A549 (cell line): ENCODE measurements at regions not wholly inside any gene's neighbourhood (a gene's known extent, or its start where the extent isn't known, plus 50 kb on each side); places are given as distances from the start of the nearest gene placed in this dataset.

ENCODE experiments used
- ATAC-seq, 2 experiments: fragments of 200-7000 bp in 1 of 2; fragments of >200 bp in 1 of 2; cut with Nextera tagmentation in 1 of 2; cut with Tn5 transposase in 1 of 2; 3 replicates each; pipeline versions ENCODE4 v1.8.0 to v1.9.1; 2018 to 2020; ENCODE audit warnings: mild to moderate bottlenecking in 1 of 2, moderate library complexity in 1 of 2
- CTCF ChIA-PET: fragments of 300-600 bp; sonication (Branson Sonifier 250); formaldehyde crosslinking; extraction: SDS; loops from one replicate; lab custom pipeline; 2021; ENCODE audit warnings: antibody characterized with exemption, inconsistent platforms; lab: Yijun Ruan, JAX
- POLR2A ChIA-PET: fragments of 350-600 bp; formaldehyde crosslinking; extraction: SDS; loops from one replicate; lab custom pipeline; 2021; ENCODE audit warnings: antibody characterized with exemption, inconsistent platforms; lab: Yijun Ruan, JAX
- DNase-seq, 2 experiments: peaks; one replicate each; pipeline versions ENCODE4 v3.0.0 to v3.0.0-alpha.2; 2011 to 2016; ENCODE audit warnings: low read depth in 1 of 2, low spot score in 1 of 2
- FAIRE-seq: peaks from 2 replicates; lab custom pipeline; 2011; peaks lifted over from hg19 to GRCh38; lab: Jason Lieb, UNC
- H3K27ac ChIP-seq, 2 experiments: fragments of >200 bp; sonication (Bioruptor Twin); formaldehyde crosslinking; 3 replicates each; pipeline ENCODE4 v1.5.1; 2016 to 2017
- H3K4me1 ChIP-seq: fragments of >200 bp; sonication (Bioruptor Twin); formaldehyde crosslinking; 3 replicates; pipeline ENCODE4 v1.6.1; 2016
- H3K4me2 ChIP-seq: fragments of >200 bp; sonication (Bioruptor Twin); formaldehyde crosslinking; 3 replicates; pipeline ENCODE4 v1.6.1; 2016
- H3K4me3 ChIP-seq: fragments of >200 bp; sonication (Bioruptor Twin); formaldehyde crosslinking; 3 replicates; pipeline ENCODE4 v1.5.1; 2016
- H3K9me3 ChIP-seq: fragments of >200 bp; sonication (Bioruptor Twin); formaldehyde crosslinking; 3 replicates; pipeline ENCODE4 v1.6.1; 2016
- CBX2 ChIP-seq: fragments of 200-600 bp; sonication (generic); IDR thresholded peaks from 2 replicates; pipeline ENCODE4 v1.6.1; 2016; ENCODE audit warnings: low read depth, mild to moderate bottlenecking, borderline replicate concordance
- CEBPB ChIP-seq, 2 experiments: fragments of >200 bp in 1 of 2; sonication (Bioruptor Twin) in 1 of 2; formaldehyde crosslinking in 1 of 2; IDR thresholded peaks; 2 replicates each; pipeline ENCODE4 v1.6.1; 2012 to 2016
- CHD2 ChIP-seq: fragments of 150-350 bp; IDR thresholded peaks from 2 replicates; pipeline ENCODE4 v1.6.1; 2014; ENCODE audit warnings: low read length; ENCODE audit not compliant: partially characterized antibody
- CHD4 ChIP-seq: fragments of 200-600 bp; sonication (generic); IDR thresholded peaks from 2 replicates; pipeline ENCODE4 v1.6.1; 2016; ENCODE audit warnings: antibody characterized with exemption, mild to moderate bottlenecking, borderline replicate concordance
- CTCF ChIP-seq: fragments of >200 bp; sonication (Bioruptor Twin); formaldehyde crosslinking; IDR thresholded peaks from 3 replicates; pipeline ENCODE4 v1.5.1; 2016
- EHMT2 ChIP-seq: fragments of 200-600 bp; sonication (generic); IDR thresholded peaks from 2 replicates; pipeline ENCODE4 v1.6.1; 2016; ENCODE audit warnings: antibody characterized with exemption, low read depth, mild to moderate bottlenecking, moderate library complexity
- ELK1 ChIP-seq: fragments of 150-350 bp; IDR thresholded peaks from 2 replicates; pipeline ENCODE4 v1.6.1; 2014; ENCODE audit warnings: low read depth, mild to moderate bottlenecking, low read length
- EP300 ChIP-seq, 2 experiments: fragments of >200 bp; sonication (Bioruptor Twin); formaldehyde crosslinking; IDR thresholded peaks; 2 replicates in 1 of 2; 3 replicates in 1 of 2; pipeline ENCODE4 v1.6.1; 2016 to 2017
- FOSL2 ChIP-seq, 2 experiments: fragments of 450-650 bp in 1 of 2; fragments of >200 bp in 1 of 2; sonication (Bioruptor Twin) in 1 of 2; formaldehyde crosslinking; IDR thresholded peaks; 2 replicates each; pipeline versions ENCODE4 v1.5.0 to v1.6.1; 2016 to 2020; ENCODE audit warnings: mild to moderate bottlenecking in 1 of 2, moderate library complexity in 1 of 2
- FOXS1 ChIP-seq: fragments of 250-450 bp; sonication (Bioruptor Pico); IDR thresholded peaks from 2 replicates; pipeline ENCODE4 v1.5.0; 2020; ENCODE audit warnings: mild to moderate bottlenecking, moderate library complexity
- HES2 ChIP-seq: fragments of >200 bp; sonication (Bioruptor Twin); formaldehyde crosslinking; IDR thresholded peaks from 2 replicates; pipeline ENCODE4 v1.6.1; 2016
- KDM5A ChIP-seq: fragments of 200-600 bp; sonication (generic); IDR thresholded peaks from 2 replicates; pipeline ENCODE4 v1.6.1; 2016; ENCODE audit warnings: antibody characterized with exemption, mild to moderate bottlenecking
- MAFK ChIP-seq: fragments of 450-650 bp; IDR thresholded peaks from 2 replicates; pipeline ENCODE4 v1.6.1; 2014; ENCODE audit not compliant: partially characterized antibody
- MAZ ChIP-seq: fragments of 150-350 bp; IDR thresholded peaks from 2 replicates; pipeline ENCODE4 v1.6.1; 2014; ENCODE audit warnings: antibody characterized with exemption, low read depth, low read length, borderline replicate concordance
- MYC ChIP-seq: IDR thresholded peaks from 2 replicates; pipeline ENCODE4 v1.6.1; 2012; ENCODE audit warnings: mild to moderate bottlenecking, inconsistent platforms, low read length, improper control_type of control experiment, borderline replicate concordance
- NFE2L2 ChIP-seq: fragments of 150-350 bp; conservative IDR thresholded peaks from 2 replicates; pipeline ENCODE4 v1.6.1; 2014; ENCODE audit warnings: low read length
- NPAS2 ChIP-seq: fragments of 250-450 bp; sonication (Bioruptor Pico); IDR thresholded peaks from 2 replicates; pipeline ENCODE4 v1.8.0; 2022; ENCODE audit warnings: mild to moderate bottlenecking, moderate library complexity, borderline replicate concordance
- RAD21 ChIP-seq, 2 experiments: fragments of >200 bp in 1 of 2; sonication (Bioruptor Twin) in 1 of 2; formaldehyde crosslinking in 1 of 2; IDR thresholded peaks in 1 of 2; conservative IDR thresholded peaks in 1 of 2; 2 replicates in 1 of 2; 3 replicates in 1 of 2; pipeline ENCODE4 v1.6.1; 2012 to 2018; ENCODE audit warnings: inconsistent platforms in 1 of 2
- RARB ChIP-seq: fragments of 250-450 bp; sonication (Bioruptor Pico); IDR thresholded peaks from 2 replicates; pipeline ENCODE4 v1.8.0; 2021; ENCODE audit warnings: mild to moderate bottlenecking, moderate library complexity
- REST ChIP-seq: fragments of 200-600 bp; sonication (generic); IDR thresholded peaks from 2 replicates; pipeline ENCODE4 v1.6.1; 2016; ENCODE audit warnings: antibody characterized with exemption, mild to moderate bottlenecking, moderate library complexity
- RFX5 ChIP-seq: fragments of 450-650 bp; IDR thresholded peaks from 2 replicates; pipeline ENCODE4 v1.7.1; 2014; ENCODE audit warnings: antibody characterized with exemption, mild to moderate bottlenecking, moderate library complexity
- SREBF2 ChIP-seq: fragments of 450-650 bp; IDR thresholded peaks from 2 replicates; pipeline ENCODE4 v1.6.1; 2014; ENCODE audit warnings: mild to moderate bottlenecking, moderate library complexity
- ZFP36 ChIP-seq: fragments of 450-650 bp; IDR thresholded peaks from 2 replicates; pipeline ENCODE4 v1.6.1; 2014; ENCODE audit warnings: borderline replicate concordance; ENCODE audit not compliant: partially characterized antibody
- ZSCAN20 ChIP-seq: fragments of 250-450 bp; sonication (Bioruptor Pico); IDR thresholded peaks from 2 replicates; pipeline ENCODE4 v1.8.0; 2022; ENCODE audit warnings: mild to moderate bottlenecking, moderate library complexity
- WGBS: methylation state at CpG from one replicate; pipeline ENCODE4 v1.1.6; 2017; ENCODE audit errors: missing lambda C conversion rate; 5-methylcytosine and 5-hydroxymethylcytosine counted together

GRCh38 chr4:89483833-89484232 is 176.2 kb upstream of the GPRIN3 start:
- no peaks in the 10 kb centered on the region for H3K9me3 ChIP-seq
- WGBS: 45% methylated on average over 2 of the region's 2 CpGs
- POLR2A ChIA-PET: no interaction called here
- no peak for TF ChIP-seq CHD2
- DNase-seq (no peak), ATAC-seq (no peak), FAIRE-seq (no peak)
- H3K27ac ChIP-seq: no peak overlapping the region
- CTCF ChIA-PET: no interaction called here
- H3K4me2 ChIP-seq: no peak overlapping the region
- no peak overlapping the region for H3K4me3 ChIP-seq
- H3K4me1 ChIP-seq: no peaks in the 10 kb centered on the region

- ChIA-PET CTCF (no interaction called here), POLR2A (no interaction called here)
- no peaks in the 10 kb centered on the region for H3K9me3 ChIP-seq
- FAIRE-seq (no peak), DNase-seq (no peak)
- H3K27ac ChIP-seq: no peak overlapping the region
- no peak for TF ChIP-seq ZFP36
- no peak for TF ChIP-seq CBX2
- TF ChIP-seq EHMT2: no peak
- TF ChIP-seq NFE2L2: no peak
- TF ChIP-seq, all 56 proteins: peak for 0
- WGBS: 83% methylated on average over 8 of the region's 8 CpGs
- no peak for ATAC-seq
- no peak overlapping the region for H3K4me2 ChIP-seq
- H3K4me3 ChIP-seq: no peak overlapping the region
- no peaks in the 10 kb centered on the region for H3K4me1 ChIP-seq
Measured at GRCh38 chr4:89482926-89483595, 175.5 kb upstream of the GPRIN3 start.

GRCh38 chr4:89482251-89482650 is 174.7 kb upstream of the GPRIN3 start:
- no peak for FAIRE-seq
- DNase-seq: peak; percentile 33 to 71
- POLR2A ChIA-PET: no interaction called here
- TF ChIP-seq ELK1: no peak
- TF ChIP-seq SREBF2: no peak
- TF ChIP-seq KDM5A: no peak
- no peak for TF ChIP-seq NPAS2 (CRISPR knock-in tag)
- TF ChIP-seq MYC: no peak
- no peak for TF ChIP-seq RFX5
- TF ChIP-seq EP300 (IDR thresholded peaks at IDR 0.05): no peak
- no peak for TF ChIP-seq MAZ
- TF ChIP-seq MAFK: no peak
- no peak for TF ChIP-seq REST
- peak; percentile 34 to 48; a peak in 3 of 5 replicates for TF ChIP-seq RAD21 (conservative IDR thresholded peaks at IDR 0.05 in 1 of 2, IDR thresholded peaks at IDR 0.05 in 1 of 2)
- TF ChIP-seq FOSL2 (IDR thresholded peaks at IDR 0.05): no peak
- TF ChIP-seq FOSL2 (CRISPR knock-in tag; IDR thresholded peaks at IDR 0.05): no peak
- TF ChIP-seq CEBPB (IDR thresholded peaks at IDR 0.05): no peak
- no peak for TF ChIP-seq FOXS1
- peak; percentile 35 for TF ChIP-seq CTCF
- TF ChIP-seq CHD4: no peak
- TF ChIP-seq RARB (CRISPR knock-in tag): no peak
- no peak for TF ChIP-seq HES2
- no peak for TF ChIP-seq ZSCAN20 (CRISPR knock-in tag)
- TF ChIP-seq CBX2: no peak

More at GRCh38 chr4:89482251-89482650, 174.7 kb upstream of the GPRIN3 start:
- peak; percentile 84 to 89; a peak in 4 of 6 replicates for ATAC-seq
- CTCF ChIA-PET: interaction anchor here (0.5 kb wide), 1 partner anchor 539 kb away, joined by 4 read pairs; no protein-coding TSS in a partner anchor
- H3K4me2 ChIP-seq: no peak overlapping the region
- no peaks in the 10 kb centered on the region for H3K4me1 ChIP-seq
- H3K9me3 ChIP-seq: no peaks in the 10 kb centered on the region
- no peak overlapping the region for H3K4me3 ChIP-seq
- no peak overlapping the region for H3K27ac ChIP-seq
